NCI-H2227 treated with DMSO at 0.1 percent for 48 hours (cell line): ENCODE measurements at regions not wholly inside any gene's neighbourhood (a gene's known extent, or its start where the extent isn't known, plus 50 kb on each side); places are given as distances from the start of the nearest gene placed in this dataset.
"Not testable (repeated sequence)": the region's sequence is repeated elsewhere in the genome, so short reads cannot be mapped to it uniquely, and the experiment has no call there.

Source experiments
- DNase-seq: peaks from one replicate; lab custom pipeline; 2025; lab: John Stamatoyannopoulos, UW

DNA sequence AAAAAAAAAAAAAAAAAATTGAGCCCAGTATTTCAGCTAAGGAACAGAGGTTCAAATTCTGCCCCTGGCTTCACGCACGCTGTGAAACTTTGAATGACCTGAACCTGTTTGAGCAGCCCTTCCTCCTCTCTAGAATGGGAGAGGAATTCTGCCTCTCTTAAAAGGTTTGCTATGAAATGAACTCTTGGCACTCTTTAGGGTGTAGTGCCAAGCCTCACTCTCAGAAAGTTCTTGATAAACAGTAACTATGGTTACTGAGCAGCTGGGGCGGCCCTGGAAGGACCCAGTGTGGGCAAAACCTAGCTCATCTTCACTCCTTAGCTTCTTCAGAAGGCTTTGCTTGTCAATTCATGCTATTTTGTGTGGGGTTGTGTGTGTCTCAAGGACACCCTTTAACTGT, 73.7 kb downstream of the GEMIN8 start:
- DNase-seq = no peak

GRCh38 chrX:13955095-13955647, 74.5 kb downstream of the GEMIN8 start:
- peak; percentile 56 for DNase-seq

GRCh38 chrX:13952581-13952980, 77.1 kb downstream of the GEMIN8 start:
- no peak for DNase-seq

DNA sequence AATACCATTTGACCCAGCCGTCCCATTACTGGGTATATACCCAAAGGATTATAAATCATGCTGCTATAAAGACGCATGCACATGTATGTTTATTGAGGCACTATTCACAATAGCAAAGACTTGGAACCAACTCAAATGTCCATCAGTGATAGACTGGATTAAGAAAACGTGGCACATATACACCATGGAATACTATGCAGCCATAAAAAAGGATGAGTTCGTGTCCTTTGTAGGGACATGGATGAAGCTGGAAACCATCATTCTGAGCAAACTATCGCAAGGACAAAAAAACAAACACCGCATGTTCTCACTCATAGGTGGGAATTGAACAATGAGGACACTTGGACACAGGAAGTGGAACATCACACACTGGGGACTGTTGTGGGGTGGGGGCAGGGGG, 83.5 kb downstream of the GEMIN8 start:
- DNase-seq = not testable (repeated sequence)

- not testable (repeated sequence) for DNase-seq
Observed at GRCh38 chrX:13945787-13946186, 83.9 kb downstream of the GEMIN8 start.

GRCh38 chrX:13940671-13941070, 89.0 kb downstream of the GEMIN8 start:
- no peak for DNase-seq

DNA sequence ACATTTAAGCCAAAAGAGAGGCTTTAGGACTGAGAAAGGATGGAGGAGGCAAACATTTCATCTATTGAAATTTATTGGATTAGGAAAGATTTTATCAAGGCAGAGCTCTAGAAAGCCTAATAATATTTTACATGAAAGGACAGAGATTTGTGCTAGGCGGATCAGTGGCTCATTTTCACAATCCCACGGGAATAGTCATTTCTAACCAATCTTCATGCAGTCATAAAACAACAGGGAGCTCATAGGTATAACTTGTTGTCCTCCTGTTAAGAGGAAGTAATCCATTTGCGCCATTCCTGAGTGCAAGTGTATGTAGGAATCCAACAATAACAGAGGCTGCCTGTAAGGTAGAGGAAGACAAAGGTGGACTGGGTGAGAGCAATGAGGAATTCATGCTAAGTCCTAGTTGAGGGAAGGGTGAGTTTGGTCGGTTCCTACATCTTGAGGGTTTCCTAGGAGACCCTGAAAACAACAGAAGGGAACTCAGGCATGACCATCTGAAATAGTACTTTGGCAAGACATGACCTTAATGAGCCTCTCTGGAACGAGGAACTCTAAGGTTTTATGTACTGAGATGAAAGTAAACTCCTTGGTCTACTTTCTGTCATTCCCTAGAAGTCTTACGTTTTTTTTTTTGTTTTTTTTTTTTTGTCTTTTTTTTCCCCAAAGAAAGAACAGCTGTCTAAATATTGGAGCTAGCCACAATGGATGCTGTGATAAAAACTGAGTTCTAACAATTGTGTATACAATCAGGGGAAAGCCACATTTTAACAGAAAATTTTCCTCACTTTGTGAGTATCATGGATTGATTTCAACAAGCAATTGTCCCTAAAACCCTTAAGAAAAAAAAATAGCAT, 89.7 kb downstream of the GEMIN8 start:
- no peak for DNase-seq

DNA sequence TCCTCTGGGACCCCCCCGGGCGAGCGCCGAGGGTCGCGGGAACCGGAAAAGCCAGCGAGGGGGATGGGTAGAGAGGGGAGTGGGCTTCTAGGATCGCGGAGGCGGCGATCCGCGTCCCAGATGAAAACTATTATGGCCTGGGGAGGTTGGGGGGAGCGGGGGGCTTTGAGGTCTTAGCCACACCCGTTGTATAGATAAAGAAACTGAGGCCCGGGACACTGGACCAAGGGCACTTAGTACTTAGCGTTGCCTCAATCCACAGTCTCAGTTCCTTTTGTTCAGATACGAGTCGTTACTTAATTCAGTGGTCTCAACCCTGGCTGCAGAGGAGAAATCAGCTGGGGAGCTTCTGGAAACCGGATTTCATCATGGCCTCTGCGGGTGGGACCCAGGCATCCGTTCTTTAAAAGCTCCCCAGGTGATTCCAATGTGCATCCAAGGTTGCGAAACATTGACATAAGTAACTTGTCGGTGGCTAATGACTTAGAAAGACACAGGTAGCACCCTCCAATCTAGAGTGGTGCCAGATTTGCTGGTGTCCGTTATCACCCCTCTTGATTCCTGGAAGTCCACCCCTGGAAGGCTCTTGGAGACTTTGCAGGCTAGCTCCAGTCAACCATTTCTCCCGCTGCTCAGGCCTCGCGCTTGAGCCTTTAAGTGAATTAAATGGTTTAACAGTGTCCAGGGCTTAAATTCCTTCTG, 90.7 kb downstream of the GEMIN8 start:
- DNase-seq = peak; percentile 65

- DNase-seq = no peak
Observed at GRCh38 chrX:13938051-13938828, 91.5 kb downstream of the GEMIN8 start.

DNA sequence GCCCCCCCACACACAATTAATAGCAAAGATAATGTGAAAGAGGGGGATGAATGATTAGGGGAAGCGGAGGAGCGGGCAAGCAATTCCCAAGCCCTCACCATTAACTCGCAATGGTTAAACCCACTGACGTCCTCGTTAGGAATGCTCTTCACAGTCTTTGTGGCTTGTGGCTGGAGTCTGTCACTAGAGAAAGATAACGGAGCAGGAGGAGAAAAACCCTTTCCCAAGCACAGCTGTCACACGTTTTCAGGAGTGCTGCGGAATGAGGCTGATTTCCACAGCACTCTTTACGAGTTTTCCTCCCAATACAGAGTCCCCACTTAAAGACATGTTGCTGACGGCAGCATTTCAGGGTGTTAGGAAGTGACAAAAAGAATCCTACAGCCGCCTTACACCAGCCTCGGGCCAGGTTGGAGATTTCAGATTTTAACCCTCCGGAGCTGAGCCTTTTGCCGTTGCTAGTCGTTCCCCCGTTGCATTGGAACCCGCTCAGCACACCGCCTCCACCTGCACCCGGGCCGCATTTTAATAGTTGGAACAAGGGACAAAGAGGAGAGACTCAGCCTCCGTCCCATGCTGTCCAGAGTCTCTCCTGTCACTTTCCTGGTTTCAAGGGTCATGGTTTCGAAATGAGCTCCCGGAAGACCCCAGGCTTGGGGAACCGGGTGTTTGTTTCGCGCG, 92.2 kb downstream of the GEMIN8 start:
- peak; percentile 39 for DNase-seq

DNA sequence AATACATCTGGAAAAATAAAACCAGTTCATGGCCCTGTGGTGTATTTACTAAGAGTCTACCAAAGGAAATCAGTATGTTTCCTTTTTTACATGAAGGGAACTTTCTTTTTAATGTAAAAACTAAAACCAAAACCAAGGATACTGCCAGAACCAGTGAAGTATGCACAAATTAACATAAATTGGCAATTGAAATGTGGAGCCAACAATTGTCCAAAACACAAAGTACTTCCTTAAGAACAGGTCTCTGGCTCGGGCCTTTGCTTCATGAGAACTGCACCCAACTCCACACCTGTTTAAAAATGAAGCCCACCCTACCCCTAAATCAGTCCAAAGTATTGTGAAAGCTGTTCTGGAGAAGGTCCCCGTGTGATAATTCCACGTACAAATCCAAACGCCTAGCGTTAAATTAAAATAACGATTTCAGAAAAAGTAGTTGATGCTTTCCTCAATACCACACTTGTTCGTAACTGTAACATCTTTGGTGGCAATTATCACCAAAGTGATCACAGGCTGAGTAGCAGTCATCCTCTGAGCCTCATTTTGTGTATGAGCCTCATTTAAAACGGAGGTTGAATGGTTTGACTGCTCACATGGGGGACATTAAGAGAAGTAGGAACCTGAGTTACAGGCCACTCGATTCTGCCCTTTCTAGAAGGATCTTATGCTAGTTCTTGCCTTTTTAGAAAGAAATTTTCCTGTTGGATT, 93.0 kb downstream of the GEMIN8 start:
- DNase-seq = no peak

- no peak for DNase-seq
Observed at GRCh38 chrX:13934731-13935130, 95.0 kb downstream of the GEMIN8 start.

DNA sequence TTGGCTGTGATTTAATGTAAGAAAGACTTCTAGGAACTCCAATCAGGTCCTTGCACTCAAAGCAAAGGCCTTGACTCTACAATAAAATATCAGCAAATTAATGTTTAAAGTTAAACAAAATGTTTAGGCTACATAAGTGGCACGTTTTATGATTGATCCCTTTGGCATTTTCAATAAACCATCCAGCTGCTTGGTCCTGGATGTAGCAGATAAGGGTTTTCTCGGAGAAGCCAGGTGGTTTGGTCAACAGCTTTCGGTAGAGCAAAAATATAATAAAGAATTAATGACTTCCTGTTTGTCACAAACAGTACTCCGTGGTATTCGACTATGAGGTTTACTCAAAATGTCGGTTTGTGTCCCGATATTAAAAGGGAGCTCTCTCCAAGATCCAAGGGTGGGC, 95.8 kb downstream of the GEMIN8 start:
- DNase-seq = no peak

DNA sequence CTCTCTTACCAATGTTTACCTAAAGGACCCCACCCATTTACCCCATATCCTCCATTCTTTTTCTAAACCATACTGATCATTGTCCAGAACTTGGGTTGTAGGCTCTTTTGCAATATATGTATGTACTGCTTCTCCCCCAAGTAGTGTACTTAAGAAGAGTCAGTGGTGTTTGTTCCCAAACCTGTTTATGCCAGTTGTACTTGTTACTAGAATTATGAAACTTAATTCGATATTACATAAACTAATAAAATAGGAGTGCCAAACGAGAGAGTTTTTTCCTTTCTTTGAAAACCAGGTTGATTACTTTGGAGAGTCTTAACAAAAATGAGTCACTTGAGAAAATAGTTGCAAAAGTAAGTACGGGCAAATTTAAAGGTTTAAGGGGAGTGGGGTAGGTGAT, 96.3 kb downstream of the GEMIN8 start:
- no peak for DNase-seq

DNA sequence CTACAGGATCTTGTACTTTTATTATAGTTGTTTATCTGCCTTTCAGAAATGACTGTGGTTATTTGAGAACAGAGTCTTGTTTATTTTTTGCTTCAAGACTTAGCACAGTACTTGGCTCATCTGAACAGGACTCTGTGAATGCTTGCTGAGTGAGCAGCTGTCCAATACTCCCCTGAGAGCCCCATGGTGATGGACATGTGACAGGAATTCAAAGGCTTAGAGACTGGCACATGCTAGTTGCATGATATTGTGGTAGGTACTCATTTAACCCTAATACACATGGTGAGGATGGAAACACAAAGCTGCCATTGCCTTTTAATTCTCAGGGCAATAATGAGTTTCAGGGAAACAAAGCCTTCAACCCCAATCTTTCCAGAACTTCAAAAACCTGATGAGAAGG, 97.3 kb downstream of the GEMIN8 start:
- DNase-seq = no peak

GRCh38 chrX:13927175-13927574, 102.5 kb downstream of the GEMIN8 start:
- DNase-seq = no peak

- DNase-seq = no peak
Observed at GRCh38 chrX:13923845-13924244, 105.8 kb downstream of the GEMIN8 start.

- DNase-seq = no peak
Observed at GRCh38 chrX:13923289-13923688, 106.4 kb upstream of the GPM6B start.

- DNase-seq = no peak
Observed at GRCh38 chrX:13917507-13917906, 100.6 kb upstream of the GPM6B start.

- DNase-seq = no peak
Observed at GRCh38 chrX:13911586-13911985, 94.7 kb upstream of the GPM6B start.

DNA sequence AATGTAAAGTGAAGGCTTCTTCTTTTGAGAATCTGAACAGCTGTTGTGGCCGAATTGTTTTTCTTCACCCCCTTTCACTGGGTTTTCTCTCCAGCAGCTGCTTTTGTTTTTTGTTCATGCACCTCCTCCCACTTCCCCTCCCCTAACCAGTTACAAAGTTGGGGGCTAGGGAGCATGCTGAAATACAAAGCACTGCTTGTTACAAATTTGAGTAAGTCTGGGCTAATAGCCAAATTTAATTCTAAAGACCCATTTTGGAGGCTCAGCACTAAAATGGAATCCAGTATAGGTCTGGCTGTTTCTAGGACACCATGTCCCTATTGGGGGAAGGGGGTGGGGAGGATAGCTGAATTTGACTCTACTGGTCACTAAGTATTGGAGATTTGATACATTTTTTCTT, 89.2 kb upstream of the GPM6B start:
- DNase-seq = no peak
